HG02885 (cell line): ENCODE measurements at regions not wholly inside any gene's neighbourhood (a gene's known extent, or its start where the extent isn't known, plus 50 kb on each side); places are given as distances from the start of the nearest gene placed in this dataset.
"Not testable (repeated sequence)": the region's sequence is repeated elsewhere in the genome, so short reads cannot be mapped to it uniquely, and the experiment has no call there.

ENCODE experiments used
- ATAC-seq: cut with Tn5 transposase; IDR thresholded peaks from one replicate; pipeline ENCODE4 v1.9.1; 2021; ENCODE audit warnings: mild to moderate bottlenecking; ENCODE audit not compliant: unreplicated experiment, poor library complexity

DNA sequence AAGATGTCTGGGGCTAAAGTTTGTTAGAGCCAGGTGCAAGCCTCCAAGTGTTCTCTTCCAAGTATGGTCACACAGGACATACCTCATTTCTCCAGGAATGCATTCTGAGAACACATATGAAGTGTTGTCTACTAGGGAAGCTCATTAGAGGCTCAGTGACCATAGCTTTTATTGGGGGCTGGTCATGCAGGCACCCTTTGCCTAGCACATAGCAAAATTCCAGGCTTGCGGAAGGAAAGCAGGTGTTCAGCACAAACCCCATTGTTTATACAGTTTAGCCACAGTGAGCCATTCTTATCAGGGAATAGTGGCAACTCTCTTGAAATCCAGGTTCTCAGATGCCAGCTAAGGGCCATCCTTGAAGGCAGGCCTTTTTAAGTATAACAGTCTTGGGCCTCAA lies 112.1 kb upstream of the XIST start:
- ATAC-seq: no peak

DNA sequence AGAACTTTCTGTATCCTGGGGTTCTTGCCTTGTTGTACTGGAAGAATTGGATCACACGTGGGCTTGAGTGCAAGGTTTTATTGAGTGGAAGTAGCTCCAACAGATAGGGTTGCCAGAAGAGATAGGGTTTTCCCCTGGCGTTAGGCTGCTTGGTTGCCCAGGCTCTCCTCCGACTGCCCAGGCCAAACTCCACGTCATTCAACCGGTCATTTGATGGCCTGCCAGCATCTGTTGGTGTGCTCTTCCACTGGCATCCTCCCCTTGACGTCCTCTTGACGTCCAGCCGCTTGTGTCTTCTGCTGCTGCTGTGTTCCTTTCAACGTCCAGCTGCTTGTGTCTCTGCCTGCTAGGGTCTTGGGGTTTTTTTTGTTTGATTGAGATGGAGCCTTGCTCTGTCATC lies 111.2 kb upstream of the XIST start:
- no peak for ATAC-seq

DNA sequence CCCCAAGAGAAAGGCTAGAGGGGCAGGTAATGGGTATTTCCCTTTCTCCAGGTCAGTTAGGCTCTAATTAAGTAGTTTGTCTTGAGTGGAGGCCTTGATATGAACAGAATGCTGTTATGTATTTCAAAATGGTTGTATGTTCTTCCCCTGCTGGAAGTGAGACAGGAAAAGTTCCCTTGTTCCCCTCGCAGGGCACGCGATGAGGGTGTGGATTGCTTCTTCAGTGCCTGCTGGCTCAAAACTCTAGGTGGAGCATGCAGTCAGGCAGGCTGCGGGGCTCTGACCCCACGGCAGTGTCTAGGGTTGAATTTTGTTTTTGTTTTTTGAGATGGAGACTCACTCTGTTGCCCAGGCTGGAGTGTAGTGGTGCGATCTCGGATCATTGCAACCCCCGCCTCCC lies 110.4 kb upstream of the XIST start:
- ATAC-seq: no peak

DNA sequence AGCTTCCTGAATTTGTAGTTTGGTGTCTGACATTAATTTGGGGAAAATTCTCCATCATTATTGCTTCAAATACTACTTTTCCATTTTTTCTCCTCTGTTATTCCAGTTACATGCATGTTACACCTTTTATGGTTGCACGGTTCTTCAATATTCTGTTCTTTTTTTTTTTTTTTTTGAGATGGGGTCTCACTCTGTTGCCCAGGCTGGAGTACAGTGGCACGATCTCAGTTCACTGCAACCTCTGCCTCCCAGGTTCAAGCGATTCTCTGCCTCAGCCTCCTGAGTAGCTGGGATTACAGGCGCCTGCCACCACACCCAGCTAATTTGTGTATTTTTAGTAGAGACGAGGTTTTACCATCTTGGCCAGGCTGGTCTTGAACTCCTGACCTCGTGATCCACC lies 109.4 kb upstream of the XIST start:
- ATAC-seq: not testable (repeated sequence)

DNA sequence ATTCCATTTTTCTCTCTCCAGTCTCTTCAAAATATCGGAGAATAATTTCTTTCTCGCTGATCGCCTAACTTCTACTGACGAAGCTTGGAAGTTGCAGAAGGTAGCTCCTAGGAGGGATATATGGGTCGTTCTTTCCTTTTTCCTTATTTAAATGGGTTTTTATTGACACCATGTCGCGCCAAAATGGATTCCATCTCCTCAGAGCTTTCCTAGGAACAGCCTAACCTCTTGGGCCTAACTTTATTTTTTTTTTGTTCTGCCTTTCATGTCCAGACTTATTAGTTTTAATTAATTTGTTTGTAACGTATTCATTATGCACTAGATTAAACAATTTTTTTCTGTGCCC lies 92.0 kb upstream of the XIST start:
- no peak for ATAC-seq

DNA sequence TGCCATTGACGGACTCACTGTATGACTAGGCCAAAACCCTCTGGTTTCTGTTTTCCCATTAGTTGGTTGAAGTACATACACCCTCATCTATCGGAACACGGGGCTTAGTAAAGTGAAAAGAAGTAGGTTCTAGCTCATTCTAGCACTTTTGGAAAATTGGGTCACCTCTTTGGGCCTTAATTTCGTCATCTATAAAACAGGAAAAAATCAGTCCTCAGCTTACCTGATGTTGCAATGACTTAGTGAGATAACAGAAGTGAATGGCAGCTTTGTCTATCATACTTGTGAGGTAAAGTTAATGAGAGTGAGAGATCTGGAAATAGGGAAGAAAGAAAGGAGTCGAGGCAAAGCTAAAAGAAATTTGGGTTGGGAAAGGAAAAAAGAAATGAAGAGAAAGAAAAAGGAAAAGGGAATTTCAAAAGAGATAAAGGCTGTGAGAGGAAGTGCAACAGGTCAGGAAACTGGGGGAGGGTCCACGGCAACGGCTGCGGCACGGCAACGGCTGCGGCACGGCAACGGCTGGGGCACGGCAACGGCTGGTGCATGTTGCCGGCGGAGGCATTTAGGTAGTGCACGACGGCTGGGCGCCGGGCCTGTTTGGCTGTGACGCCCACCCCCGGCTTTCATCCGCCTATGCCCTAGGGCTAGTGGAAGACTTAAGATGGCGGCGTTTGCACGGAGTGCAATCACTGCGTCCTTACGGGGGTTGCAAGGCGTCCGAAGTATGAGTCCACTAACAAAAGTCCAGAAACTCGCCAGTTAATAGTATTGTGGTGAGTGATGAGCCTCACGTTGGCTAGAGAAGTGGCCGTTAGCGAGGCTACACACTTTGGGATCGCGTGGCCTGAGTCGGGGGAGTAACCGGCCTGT lies 91.4 kb upstream of the XIST start:
- ATAC-seq: peak; percentile 99

DNA sequence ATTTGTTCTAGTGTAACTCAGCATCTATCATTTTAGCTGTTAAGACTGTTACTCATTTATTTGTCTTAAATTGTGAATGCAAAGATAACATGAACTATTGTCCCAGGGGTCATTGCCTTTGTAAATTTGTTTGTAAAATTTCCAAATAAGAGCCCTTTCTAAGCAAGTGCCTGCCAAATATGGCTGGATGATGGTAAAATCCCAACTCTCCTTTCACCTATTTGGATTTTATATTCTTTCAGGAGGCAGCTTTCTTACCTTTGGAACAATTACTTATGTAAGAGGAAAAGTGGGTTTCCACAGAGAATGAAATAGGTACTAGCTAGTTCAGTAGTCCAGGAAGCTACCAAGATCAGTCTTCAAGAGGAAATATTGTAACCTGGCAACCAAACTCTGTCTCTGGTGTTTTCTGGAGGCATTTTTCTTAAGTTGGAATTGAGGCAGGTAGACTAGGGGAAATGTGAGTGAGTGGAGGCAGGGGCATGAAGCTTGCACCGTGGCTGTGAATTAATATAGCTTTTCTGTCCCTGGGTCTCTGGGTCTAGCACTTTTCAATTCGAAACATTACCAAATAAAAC lies 88.5 kb upstream of the XIST start:
- no peak for ATAC-seq

DNA sequence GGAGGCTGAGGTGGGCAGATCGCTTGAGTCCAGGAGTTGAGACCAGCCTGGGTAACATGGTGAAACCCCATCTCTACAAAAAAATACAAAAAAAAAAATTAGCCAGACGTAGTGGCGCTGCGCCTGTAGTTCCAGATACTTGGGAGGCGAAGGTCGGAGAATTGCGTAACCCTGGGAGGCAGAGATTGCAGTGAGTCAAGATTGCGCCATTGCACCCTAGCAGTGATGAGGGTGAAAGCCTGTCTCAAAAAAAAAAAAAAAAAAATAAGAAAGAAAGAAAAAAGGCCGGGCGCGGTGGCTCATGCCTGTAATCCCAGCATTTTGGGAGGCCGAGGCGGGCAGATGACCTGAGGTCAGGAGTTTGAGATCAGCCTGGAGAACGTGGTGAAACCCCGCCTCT lies 85.3 kb upstream of the XIST start:
- not testable (repeated sequence) for ATAC-seq

DNA sequence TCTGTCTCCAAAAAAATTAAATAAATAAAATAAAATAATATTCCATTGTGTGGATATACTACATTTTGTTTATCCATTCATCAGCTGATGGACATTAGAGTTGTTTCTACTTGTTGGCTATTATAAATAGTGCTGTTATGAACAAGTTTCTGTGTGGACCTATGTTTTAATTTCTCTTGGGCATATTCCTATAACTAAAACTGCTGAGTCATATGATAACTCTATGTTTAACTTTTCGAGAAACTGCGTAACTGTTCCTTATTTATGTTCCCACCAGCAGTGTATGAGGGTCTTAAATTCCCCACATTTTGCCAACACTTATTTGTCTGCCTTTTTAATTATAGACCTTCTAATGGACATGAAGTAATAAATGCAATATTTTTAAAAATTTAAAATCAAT lies 80.0 kb upstream of the XIST start:
- ATAC-seq: no peak

DNA sequence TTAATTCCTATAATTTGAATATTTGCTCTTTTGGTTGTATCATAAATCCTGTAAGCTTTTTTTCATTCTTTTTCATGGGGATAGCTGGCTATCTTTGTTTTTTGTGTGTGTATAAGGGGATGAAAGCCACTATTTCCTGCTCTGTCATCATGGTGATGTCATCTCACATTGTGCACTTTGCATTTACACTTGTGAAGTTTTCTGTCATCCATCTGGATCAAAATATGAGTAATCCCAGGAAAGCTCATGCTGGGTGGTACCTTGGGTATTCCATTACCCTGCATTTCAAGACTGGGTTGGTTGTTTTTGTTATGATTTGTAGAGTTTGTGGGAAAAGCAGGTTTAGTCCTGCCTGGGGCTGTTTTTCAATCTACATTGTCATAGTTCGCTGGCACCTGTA lies 77.8 kb upstream of the XIST start:
- ATAC-seq: no peak

DNA sequence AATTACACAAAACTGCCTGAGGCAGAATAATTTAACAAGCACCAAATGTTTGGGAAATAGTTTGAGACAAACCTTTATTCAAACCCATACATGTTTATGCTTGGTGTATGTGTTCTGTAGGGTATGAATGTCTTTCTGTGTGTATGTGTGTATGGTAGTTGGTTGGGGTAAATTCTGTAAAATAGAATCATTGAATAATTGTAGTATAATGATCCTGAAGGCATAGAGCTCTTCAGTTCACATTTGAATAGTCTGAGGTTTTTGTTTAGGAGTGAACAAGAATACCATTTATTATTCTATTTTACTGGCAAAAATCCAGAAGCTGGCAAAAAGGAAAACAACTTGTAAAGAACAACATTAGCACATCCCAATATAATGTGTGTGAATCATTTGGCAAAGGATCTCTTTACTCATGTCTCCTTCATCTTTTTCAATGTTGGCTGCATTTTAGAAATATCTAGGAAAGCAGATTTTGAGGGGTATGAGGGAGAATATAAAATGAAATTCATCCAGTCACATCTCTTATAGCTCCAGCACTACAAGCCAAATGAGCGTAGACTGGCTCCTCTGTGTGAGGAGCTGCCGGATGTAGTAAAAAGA lies 70.4 kb upstream of the XIST start:
- ATAC-seq: no peak

DNA sequence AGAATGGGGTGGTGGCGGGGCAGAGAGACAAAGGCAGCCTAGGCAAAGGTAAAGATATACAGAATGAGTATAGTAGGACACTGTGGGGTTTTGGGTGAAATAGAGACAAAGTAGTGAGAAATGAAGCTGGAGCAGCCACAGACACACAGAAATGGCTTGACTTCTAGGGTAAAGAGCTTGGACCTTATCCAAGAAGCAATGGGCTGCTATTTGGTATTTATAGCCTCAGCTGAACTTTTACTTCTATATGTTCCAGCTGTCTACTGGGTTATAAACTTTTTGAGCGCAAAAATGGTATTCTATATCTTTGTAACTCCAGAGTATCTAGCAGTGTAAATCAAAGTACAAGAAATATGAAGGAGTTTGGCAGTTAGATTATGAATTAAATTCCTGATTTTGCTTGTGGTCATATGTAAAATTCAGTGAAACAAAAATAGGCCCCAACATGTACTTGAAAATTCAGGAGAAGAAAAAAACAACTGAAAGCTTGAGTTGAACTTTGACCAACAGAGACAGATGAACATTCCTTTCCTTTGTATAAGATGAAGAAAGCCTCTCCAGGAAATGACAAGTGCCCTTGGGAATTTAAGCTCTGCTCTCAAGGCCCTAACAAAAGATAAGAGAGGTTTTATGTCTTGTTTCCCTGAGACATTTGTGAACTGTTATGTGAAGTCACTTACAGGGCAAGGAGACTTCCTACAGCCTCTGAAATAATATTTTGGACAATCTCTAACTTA lies 64.6 kb upstream of the XIST start:
- ATAC-seq: no peak

DNA sequence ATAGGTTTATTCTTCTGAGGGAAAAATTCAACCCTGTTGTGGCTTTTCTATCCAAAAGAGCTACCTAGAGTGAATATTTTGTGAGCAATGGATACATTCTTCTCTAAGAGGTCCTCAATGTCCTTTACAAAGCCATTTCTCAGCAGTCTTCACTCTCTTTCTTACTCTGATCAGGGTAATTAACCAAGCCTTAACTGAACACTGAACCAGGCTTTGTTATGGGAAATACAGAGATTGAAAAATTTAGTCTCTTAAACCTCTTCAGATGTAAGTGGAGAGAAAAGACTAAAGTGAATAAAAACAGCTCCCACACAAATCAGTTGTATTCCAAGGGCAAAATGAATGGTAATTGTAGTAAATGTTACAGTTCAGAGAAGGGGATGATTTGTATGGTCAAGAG lies 64.0 kb upstream of the XIST start:
- ATAC-seq: no peak

DNA sequence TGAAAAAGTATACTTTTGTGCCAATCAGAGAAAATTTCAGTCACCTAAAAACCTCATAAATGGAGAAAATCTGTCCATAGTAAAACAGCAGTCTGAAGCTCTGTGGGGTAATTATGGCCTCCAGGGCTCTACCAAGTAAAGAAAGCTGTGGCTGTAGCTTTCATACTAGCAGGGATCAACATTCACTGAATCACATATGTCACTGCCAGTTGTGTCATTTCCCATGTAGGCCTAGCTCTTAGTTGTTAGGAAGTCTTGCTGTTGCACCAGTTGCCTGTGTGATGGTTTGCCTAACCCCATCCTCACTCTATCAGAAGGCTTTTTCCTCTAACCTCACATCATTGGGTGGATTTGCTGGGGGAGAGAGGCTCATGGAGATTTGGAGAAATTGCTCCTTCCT lies 62.3 kb upstream of the XIST start:
- ATAC-seq: not testable (repeated sequence)

DNA sequence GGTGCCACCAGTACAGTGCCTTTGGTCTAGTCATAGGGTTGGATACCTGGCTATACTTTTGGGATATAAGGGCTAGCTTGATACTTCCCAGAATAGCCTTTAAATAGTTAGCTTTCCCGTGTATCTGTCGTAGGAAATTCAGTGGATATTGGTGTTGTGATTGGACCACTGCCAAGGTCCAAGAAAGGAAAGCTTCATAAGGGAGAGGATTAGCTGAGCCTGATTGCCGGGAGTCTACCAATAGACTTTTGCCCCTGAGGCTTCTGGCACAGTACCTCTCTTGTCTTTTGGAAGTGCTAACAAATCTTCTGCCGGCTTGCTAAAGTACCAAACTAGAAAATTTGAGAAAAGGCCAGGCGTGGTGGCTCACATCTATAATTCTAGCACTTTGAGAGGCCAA lies 61.1 kb upstream of the XIST start:
- ATAC-seq: no peak

DNA sequence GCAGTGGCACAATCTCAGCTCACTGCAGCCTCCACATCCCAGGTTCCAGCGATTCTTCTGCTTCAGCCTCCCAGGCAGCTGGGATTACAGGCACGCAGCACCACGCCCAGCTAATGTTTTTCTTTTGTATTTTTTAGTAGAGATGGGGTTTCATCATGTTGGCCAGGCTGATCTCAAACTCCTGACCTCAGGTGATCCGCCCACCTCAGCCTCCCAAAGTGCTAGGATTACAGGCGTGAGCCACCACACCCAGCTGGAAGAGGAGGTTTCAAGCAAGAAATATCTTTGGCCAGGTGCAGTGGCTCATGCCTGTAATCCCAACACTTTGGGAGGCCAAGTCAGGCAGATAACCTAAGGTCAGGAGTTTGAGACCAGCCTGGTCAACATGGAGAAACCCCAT lies 59.4 kb upstream of the XIST start:
- ATAC-seq: not testable (repeated sequence)

DNA sequence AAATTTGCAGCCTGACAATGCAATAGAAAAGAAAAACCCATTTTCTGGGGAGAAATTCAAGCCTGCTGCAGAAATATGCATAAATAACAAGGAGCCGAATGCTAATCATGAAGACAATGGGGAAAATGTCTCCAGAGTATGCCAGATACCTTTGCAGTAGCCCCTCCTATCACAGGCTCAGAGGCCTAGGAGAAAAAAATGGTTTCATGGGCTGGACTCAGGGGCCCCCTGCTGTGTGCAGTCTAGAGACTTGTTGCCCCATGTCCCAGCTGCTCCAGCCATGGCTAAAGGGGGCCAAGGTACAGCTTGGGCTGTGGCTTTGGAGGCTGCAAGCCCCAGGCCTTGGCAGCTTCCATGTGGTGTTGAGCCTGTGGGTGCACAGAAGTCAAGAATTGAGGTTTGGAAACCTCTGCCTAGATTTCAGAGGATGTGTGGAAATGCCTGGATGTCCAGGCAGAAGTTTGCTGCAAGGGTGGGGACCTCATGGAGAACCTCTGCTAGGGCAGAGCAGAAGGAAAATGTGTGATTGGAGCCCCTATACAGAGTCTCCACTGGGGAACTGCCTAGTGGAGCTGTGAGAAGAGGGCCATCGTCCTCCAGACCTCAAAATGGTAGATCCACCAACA lies 53.3 kb upstream of the XIST start:
- not testable (repeated sequence) for ATAC-seq

DNA sequence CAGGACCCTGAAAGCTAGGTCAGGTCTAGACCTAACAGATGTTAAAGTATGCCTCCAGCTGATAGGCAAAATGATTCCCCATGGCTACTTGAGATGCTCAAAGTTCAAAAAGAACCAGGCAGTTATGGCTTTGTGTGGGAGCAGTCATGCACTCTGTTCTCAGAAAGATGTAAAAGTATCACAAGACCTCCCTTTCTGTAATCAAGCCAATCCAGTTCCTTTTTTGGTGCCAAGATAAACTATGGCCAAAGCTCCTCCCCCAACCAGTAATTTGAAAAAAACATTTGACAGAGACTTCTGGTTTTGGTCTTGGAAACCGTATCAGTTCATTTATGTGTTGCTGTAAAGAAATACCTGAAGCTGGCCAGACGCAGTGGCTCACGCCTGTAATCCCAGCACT lies 51.4 kb upstream of the XIST start:
- no peak for ATAC-seq
